GM18520 (cell line): ENCODE measurements at regions not wholly inside any gene's neighbourhood (a gene's known extent, or its start where the extent isn't known, plus 50 kb on each side); places are given as distances from the start of the nearest gene placed in this dataset.

Source experiments
- ATAC-seq: cut with Tn5 transposase; IDR thresholded peaks from one replicate; pipeline ENCODE4 v1.9.1; 2021; ENCODE audit not compliant: unreplicated experiment

GRCh38 chr10:78504181-78504580, 470.5 kb downstream of the RPS24 start:
- ATAC-seq = no peak

- ATAC-seq = no peak
These were observed 472.0 kb downstream of the RPS24 start for GRCh38 chr10:78505657-78506056.

- no peak for ATAC-seq
These were observed 473.0 kb downstream of the RPS24 start for GRCh38 chr10:78506614-78507013.

GRCh38 chr10:78507510-78508160, 474.0 kb downstream of the RPS24 start:
- no peak for ATAC-seq

DNA sequence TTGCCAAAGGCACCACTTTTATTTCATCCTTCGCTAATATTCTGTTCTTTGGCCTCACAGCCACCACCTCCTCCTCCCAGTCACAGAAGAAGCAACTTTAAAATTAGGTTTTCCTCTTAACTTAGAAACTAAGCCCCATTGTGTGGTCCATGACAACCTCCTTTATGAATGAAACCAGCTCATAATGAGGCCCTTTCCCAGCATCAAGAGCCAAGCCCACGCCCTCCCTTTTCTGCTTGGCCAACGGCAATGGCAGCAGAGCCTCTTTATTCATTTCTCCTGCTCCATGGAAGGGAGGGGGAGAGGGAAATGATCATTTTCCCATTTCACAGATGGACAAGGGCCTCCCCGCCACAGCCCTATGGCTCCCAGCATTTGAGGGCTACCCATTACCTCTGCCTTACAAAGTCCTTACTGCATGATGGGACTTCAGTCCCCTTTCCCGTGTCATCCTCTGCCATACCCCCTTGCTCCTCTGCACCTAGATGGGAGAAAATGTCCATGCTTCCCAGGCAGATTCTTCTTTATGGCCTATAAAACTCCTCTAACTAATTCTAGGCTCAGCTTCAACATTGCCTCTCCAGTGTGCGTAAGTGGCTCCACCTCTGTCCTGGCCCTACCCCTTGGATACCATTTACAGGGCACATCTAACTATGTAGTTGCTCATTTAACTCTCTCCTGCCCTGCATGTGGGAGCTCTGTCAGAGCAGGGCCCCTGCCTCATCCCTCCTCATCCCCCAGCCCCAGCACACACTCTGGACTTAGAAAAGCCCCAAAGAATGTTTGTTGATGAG, 475.5 kb downstream of the RPS24 start:
- ATAC-seq = no peak

DNA sequence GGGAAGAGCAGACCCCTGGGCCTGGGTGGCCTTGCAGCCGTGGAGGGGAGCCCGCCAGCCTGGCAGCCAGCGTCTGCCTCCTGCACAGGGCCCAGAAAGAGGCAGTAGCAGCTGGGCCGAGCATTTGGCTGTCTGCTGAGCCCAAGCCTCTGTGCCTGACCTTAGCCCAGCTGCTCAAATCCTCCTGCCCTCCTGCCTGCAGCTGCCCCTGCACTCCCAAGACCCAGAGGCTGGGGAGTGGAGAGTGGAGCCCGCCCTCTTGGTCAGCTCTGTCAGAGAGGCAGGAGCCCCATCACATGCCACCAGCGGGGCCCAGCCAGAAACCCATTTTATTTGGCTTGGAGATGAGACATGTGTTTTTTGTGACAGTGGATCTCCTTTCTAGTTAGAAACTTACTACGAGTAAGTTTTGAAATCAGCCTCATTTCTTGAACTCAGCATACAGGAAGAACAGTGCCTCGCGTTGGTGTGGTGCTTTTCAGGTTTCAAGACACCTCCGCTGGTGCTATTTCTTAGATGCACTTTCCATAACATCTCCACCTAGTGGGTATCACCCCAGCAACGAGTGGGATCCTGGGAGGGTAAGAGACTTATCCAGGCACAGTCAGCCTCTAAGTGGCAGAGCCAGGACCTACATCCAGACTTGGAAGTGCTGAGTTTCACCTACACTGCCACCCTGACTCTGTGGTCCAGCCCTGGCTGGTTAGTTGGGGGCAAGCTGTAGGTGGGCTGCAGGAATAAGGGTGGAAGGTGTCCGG, 477.1 kb downstream of the RPS24 start:
- ATAC-seq = no peak

DNA sequence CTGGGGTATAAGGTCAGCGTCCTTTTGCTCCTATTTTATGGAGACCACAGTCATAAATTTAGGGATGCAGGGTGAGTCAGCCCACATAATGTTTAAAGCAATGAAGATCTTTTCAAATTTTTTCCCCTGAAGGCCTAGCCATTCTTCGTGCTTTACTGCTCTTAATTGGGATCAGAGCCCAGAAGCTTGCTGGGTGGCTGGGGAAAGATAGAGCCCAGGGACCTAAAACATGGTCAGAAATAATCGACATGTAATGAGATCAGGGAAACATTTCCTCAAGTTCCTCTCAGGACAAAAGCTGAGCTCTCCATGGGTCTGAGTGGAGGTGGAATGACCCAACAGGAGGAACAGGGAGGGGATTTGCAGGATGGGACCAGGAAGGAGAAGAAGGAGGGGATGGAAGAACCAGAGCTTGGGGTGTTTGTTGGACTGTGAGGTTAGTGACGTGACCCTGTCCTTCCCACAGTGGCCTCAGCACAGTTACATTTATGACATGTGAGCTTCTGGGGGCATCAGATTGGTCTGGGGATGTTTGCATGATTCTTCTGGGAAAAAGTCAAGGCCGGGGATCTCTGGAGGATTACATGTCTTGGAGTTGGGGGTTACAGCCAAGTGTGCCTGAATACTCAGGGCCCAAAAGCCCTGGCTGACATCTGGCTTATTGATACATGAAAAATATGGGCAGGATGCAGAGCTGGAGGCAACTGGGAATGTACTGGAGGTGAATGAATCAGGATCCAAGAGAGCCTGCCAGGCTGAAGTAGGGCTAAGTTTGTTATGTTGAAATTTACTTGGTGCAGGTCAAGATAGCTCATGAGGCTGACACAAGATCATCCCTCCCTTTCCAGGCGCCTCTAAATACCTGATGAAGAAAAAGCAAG, 477.9 kb downstream of the RPS24 start:
- ATAC-seq = no peak

DNA sequence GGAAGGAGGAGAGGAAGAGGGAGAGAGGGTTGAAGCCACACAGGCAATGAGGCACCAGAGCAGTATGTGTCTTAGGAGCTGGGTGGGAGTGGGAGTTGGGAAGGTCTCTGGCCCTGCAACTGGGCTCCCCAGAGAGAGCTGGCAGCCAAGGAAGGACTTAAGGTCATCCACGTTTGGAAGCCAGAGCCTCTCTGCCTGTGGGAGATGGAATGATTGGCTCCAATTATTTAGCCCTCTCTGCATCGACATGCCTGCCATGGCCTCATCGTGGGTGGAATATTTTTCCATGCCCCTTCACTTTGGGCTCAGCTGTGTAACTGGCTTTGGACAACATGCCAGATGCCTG, 478.5 kb downstream of the RPS24 start:
- ATAC-seq = no peak

DNA sequence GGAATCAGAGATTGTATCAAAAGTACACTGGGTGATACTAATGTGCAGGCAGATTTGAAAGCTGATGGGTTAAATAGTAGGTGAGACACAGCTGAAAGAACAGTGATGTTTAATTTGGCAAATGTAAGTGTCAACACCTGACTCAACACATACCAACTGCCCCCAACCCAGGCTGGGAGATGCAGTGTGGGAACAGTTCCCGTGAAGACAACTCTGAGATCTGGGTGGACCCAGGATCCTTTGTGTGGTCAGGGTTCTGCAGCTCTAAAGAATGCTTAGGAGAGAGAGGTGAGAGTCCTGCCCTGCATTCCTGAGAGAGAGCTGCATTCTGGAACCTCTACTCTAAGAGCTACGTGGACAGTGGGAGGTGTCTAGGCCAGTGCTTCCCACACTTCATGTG, 479.7 kb downstream of the RPS24 start:
- no peak for ATAC-seq

- no peak for ATAC-seq
These were observed 480.3 kb downstream of the RPS24 start for GRCh38 chr10:78513986-78514385.

DNA sequence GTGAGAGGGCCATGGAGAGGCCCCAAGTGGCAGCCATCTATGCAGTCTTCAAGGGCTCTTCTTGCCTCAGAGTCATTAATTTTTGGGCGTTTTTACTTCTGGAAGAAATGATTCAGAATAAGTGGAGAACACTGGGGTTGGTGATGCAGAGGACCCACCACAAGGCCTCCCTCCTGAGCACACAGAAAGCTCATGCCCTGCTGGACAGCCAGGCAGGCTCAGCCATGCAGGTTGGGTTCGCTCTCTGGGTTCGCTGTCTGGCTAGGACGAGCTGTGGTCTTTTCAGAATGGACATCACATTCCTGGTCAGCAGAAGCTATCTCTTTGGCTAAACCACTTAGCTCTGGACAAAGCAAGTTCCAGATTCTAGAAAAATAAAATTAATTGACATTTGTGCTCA, 480.8 kb downstream of the RPS24 start:
- ATAC-seq = no peak

DNA sequence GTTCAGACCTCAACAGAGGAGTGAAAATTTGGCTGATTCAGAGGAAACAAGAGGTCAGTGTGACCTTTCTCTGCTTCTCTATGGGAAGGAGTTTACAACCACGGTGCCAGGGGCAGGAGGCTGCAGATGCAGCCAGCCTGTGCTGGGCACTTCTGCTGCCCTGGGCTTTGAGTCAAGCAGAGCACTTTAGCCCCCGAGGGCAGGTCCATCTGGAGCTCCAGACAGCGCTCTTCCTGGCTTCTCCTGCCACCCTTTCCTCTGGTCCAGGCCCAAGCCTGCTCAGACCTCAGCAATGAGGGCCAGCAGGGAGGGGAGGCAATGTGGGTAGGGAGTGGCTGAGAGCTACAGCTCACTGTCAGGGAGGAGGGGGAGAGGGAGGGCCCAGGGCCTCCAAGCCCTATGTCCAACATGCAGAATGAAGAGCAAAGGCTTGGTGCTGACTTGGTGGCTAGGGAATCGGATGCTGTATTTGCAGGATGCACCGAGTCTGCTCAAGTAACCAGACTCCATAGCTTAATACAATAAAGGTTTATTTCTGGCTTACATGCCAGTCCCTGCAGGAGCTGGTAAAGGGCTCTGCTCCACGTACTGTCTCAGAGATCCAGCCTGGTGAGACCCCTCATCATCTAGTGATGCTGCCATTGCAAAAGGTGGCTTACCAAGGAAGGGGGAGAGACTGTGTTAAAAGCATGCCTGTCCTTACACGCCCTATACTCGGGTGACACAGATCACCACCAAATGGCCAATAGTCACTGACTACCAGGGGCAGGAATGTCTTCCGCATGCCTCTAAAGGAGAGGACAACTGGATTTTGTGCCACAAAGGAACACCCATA, 481.6 kb downstream of the RPS24 start:
- ATAC-seq = no peak

GRCh38 chr10:78515873-78516153, 482.1 kb downstream of the RPS24 start:
- no peak for ATAC-seq

- ATAC-seq = no peak
These were observed 482.6 kb downstream of the RPS24 start for GRCh38 chr10:78516236-78516635.

DNA sequence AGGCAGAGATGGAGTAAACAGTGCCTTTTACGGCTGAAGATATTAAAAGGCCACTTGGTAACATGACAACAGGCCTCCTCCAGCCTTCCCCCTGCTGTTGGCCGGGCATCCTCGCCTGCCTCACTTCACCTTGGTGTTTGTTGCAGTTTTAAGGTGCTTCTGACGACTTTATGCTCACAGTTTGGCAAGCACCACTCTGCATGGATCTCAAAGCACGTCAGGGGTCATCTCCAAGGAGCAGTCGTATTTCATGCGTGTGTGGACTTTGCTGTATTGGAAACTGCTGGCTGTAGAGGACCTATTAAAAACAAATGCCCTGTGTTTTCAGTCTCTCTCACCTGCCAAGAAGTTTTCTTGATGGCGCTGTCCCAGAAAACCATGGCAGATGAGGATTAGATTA, 483.1 kb downstream of the RPS24 start:
- ATAC-seq = no peak

DNA sequence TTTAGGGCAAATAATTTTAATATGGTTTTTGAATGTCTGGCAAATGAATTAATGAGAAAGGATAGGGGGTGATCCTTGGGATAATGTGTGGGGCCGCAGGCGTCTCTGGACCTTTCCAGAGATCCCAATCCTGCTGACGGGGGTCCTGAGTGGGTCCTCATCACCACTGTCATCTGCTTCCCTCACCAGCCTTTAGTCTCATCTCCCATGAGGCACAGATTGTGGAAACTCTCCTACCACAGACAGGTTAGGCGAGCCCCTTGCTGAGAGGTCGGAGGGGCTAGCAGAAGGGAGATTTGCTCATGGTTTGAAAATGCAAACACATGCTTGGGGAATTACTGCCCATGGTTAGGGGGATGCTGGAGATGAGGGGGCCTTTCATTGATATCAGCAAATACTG, 484.6 kb downstream of the RPS24 start:
- ATAC-seq = no peak

GRCh38 chr10:78520737-78521430, 487.2 kb downstream of the RPS24 start:
- no peak for ATAC-seq

- ATAC-seq = no peak
These were observed 489.8 kb downstream of the RPS24 start for GRCh38 chr10:78523453-78523852.

GRCh38 chr10:78524342-78524741, 490.7 kb downstream of the RPS24 start:
- no peak for ATAC-seq

GRCh38 chr10:78524941-78525340, 491.3 kb downstream of the RPS24 start:
- no peak for ATAC-seq
